HCT116 (cell line): ENCODE measurements at regions not wholly inside any gene's neighbourhood (a gene's known extent, or its start where the extent isn't known, plus 50 kb on each side); places are given as distances from the start of the nearest gene placed in this dataset.

Experiments
- ATAC-seq: fragments of 200-7000 bp; cut with Tn5 transposase; 2 replicates; pipeline ENCODE4 v1.9.1; 2020; ENCODE audit warnings: mild to moderate bottlenecking, moderate library complexity
- BruUV-seq: library from RNA; stranded (reverse); fragments of 400-500 nt; replicated peaks from 2 replicates; lab custom pipeline; 2021; lab: Mats Ljungman, UMichigan
- CTCF ChIA-PET: fragments of 300-600 bp; sonication (Branson Sonifier 250); formaldehyde crosslinking; loops from one replicate; lab custom pipeline; 2021; ENCODE audit warnings: antibody characterized with exemption; lab: Charles Lee
- POLR2A ChIA-PET: fragments of 300-600, 350-600 bp; sonication (Branson Sonifier 250); formaldehyde crosslinking; loops from one replicate; lab custom pipeline; 2021; ENCODE audit warnings: antibody characterized with exemption; lab: Charles Lee
- RAD21 ChIA-PET, 2 experiments: fragments of 300-600 bp; sonication (Branson Sonifier 250); formaldehyde crosslinking; loops; one replicate each; lab custom pipeline; 2023; ENCODE audit warnings: low total read pairs in 2 of 2; ENCODE audit not compliant: uncharacterized antibody in 2 of 2, unreplicated experiment in 2 of 2, low non-redundant PET in 1 of 2; lab: Charles Lee
- DNase-seq: peaks from one replicate; pipeline ENCODE4 v3.0.0-alpha.2; 2010; ENCODE audit warnings: low read depth, low spot score
- H2AFZ ChIP-seq: fragments of 200-600 bp; shearing (Covaris generic), sonication (generic); 2 replicates; pipeline ENCODE4 v1.6.1; 2017; ENCODE audit warnings: low read depth, mixed run types, mixed read lengths, antibody characterized with exemption, low read length; ENCODE audit not compliant: poor library complexity, severe bottlenecking
- H3K27ac ChIP-seq: 2 replicates; pipeline ENCODE4 v1.5.1; 2012; ENCODE audit warnings: low read depth, low read length
- H3K27me3 ChIP-seq: fragments of 200-600 bp; sonication (generic); 2 replicates; pipeline ENCODE4 v1.6.1; 2016; ENCODE audit warnings: mixed run types, low read length, mixed read lengths; ENCODE audit not compliant: insufficient read depth
- H3K36me3 ChIP-seq, 2 experiments: fragments of 200-500 bp in 1 of 2; fragments of 200-600 bp in 1 of 2; sonication (Bioruptor generic) in 1 of 2; sonication (generic) in 1 of 2; 2 replicates each; pipeline versions ENCODE4 v1.5.1 to v1.6.1; 2014 to 2016; ENCODE audit warnings: low read length in 2 of 2, inconsistent platforms in 1 of 2, mixed read lengths in 1 of 2, mixed run types in 1 of 2; ENCODE audit not compliant: insufficient read depth in 2 of 2, control insufficient read depth in 1 of 2
- H3K4me1 ChIP-seq, 2 experiments: fragments of 200-600 bp in 1 of 2; sonication (generic) in 1 of 2; 2 replicates each; pipeline versions ENCODE4 v1.5.1 to v1.6.1; 2012 to 2017; ENCODE audit warnings: low read length in 2 of 2, inconsistent platforms in 1 of 2, mild to moderate bottlenecking in 1 of 2, mixed read lengths in 1 of 2, mixed run types in 1 of 2, moderate library complexity in 1 of 2; ENCODE audit not compliant: insufficient read depth in 2 of 2, control insufficient read depth in 1 of 2
- H3K4me2 ChIP-seq: fragments of 200-600 bp; sonication (generic); 2 replicates; pipeline ENCODE4 v1.6.1; 2017; ENCODE audit warnings: mixed run types, low read length, mixed read lengths
- H3K4me3 ChIP-seq, 2 experiments: fragments of 200-600 bp in 1 of 2; sonication (generic) in 1 of 2; replicated peaks in 1 of 2; 2 replicates each; pipeline ENCODE4 v1.5.1; 2011 to 2016; ENCODE audit warnings: low read length in 2 of 2, control low read depth in 1 of 2, low read depth in 1 of 2, mild to moderate bottlenecking in 1 of 2, mixed read lengths in 1 of 2, mixed run types in 1 of 2
- H3K79me2 ChIP-seq: fragments of 200-600 bp; sonication (generic); 2 replicates; pipeline ENCODE4 v1.6.1; 2017; ENCODE audit warnings: mild to moderate bottlenecking, mixed run types, low read length, moderate library complexity, mixed read lengths; ENCODE audit not compliant: insufficient read depth
- H3K9ac ChIP-seq: fragments of 200-600 bp; sonication (generic); 2 replicates; pipeline ENCODE4 v1.6.1; 2016; ENCODE audit warnings: low read length, mixed read lengths
- H3K9me2 ChIP-seq: fragments of 200-600 bp; sonication (generic), shearing (Covaris generic); 2 replicates; pipeline ENCODE4 v1.6.1; 2017; ENCODE audit warnings: mixed run types, mild to moderate bottlenecking, moderate library complexity; ENCODE audit not compliant: insufficient read depth
- H3K9me3 ChIP-seq, 2 experiments: fragments of 200-500 bp in 1 of 2; fragments of 200-600 bp in 1 of 2; sonication (Bioruptor generic) in 1 of 2; sonication (generic) in 1 of 2; 2 replicates each; pipeline ENCODE4 v1.6.1; 2014 to 2017; ENCODE audit warnings: low read length in 2 of 2, mixed read lengths in 2 of 2, inconsistent platforms in 1 of 2, low read depth in 1 of 2, mild to moderate bottlenecking in 1 of 2, mixed run types in 1 of 2, moderate library complexity in 1 of 2; ENCODE audit not compliant: control insufficient read depth in 1 of 2, insufficient read depth in 1 of 2
- H4K20me1 ChIP-seq: fragments of 200-600 bp; sonication (generic), shearing (Covaris generic); 2 replicates; pipeline ENCODE4 v1.6.1; 2017; ENCODE audit warnings: mixed run types, mild to moderate bottlenecking, moderate library complexity; ENCODE audit not compliant: insufficient read depth
- CBX3 ChIP-seq: IDR thresholded peaks from 2 replicates; pipeline ENCODE4 v1.6.1; 2012; ENCODE audit warnings: low read depth
- CEBPB ChIP-seq: IDR thresholded peaks from 2 replicates; pipeline ENCODE4 v1.6.1; 2012; ENCODE audit warnings: low read depth
- CTCF ChIP-seq, 3 experiments: fragments of 200-600 bp in 1 of 3; sonication (generic) in 1 of 3; IDR thresholded peaks in 2 of 3; conservative IDR thresholded peaks in 1 of 3; 2 replicates each; pipeline ENCODE4 v1.5.1; 2012 to 2017; ENCODE audit warnings: low read depth in 2 of 3, low read length in 2 of 3, antibody characterized with exemption in 1 of 3, borderline replicate concordance in 1 of 3, control low read depth in 1 of 3, mild to moderate bottlenecking in 1 of 3, mixed read lengths in 1 of 3, mixed run types in 1 of 3, moderate library complexity in 1 of 3; ENCODE audit not compliant: insufficient read depth in 1 of 3
- EGR1 ChIP-seq: IDR thresholded peaks from 2 replicates; pipeline ENCODE4 v1.6.1; 2012; ENCODE audit warnings: low read depth
- ELF1 ChIP-seq: IDR thresholded peaks from 2 replicates; pipeline ENCODE4 v1.6.1; 2012; ENCODE audit warnings: low read depth, borderline replicate concordance
- EZH2phosphoT487 ChIP-seq: fragments of 200-600 bp; IDR thresholded peaks from 2 replicates; pipeline ENCODE4 v1.6.1; 2018; ENCODE audit warnings: antibody characterized with exemption, borderline replicate concordance
- FOSL1 ChIP-seq: IDR thresholded peaks from 2 replicates; pipeline ENCODE4 v1.6.1; 2012; ENCODE audit warnings: low read depth
- POLR2AphosphoS5 ChIP-seq: IDR thresholded peaks from 2 replicates; pipeline ENCODE4 v1.6.1; 2011; ENCODE audit warnings: mild to moderate bottlenecking, low read depth, low read length, moderate library complexity
- SP1 ChIP-seq: IDR thresholded peaks from 2 replicates; pipeline ENCODE4 v1.6.1; 2012; ENCODE audit warnings: low read depth
- YY1 ChIP-seq: IDR thresholded peaks from 2 replicates; pipeline ENCODE4 v1.6.1; 2011; ENCODE audit warnings: low read length, low read depth, moderate library complexity, mild to moderate bottlenecking; ENCODE audit not compliant: insufficient replicate concordance; ENCODE audit errors: extremely low read depth
- ZFX ChIP-seq: fragments of 450-650 bp; IDR thresholded peaks from 2 replicates; pipeline ENCODE4 v1.6.1; 2017
- ZNF274 ChIP-seq: fragments of 200-500 bp; sonication (Bioruptor generic); IDR thresholded peaks from 2 replicates; pipeline ENCODE4 v1.6.1; 2014; ENCODE audit warnings: mild to moderate bottlenecking, low read depth, low read length, inconsistent platforms
- intact Hi-C: fragments of 100-400 bp; cut with micrococcal nuclease; formaldehyde crosslinking; loops from 2 replicates; pipeline ENCODE4 v1.10.0; 2022
- TF ChIP-seq, protein P1 (sequence below): IDR thresholded peaks from 2 replicates; pipeline ENCODE4 v1.6.1; 2012; ENCODE audit warnings: low read depth

DNA sequence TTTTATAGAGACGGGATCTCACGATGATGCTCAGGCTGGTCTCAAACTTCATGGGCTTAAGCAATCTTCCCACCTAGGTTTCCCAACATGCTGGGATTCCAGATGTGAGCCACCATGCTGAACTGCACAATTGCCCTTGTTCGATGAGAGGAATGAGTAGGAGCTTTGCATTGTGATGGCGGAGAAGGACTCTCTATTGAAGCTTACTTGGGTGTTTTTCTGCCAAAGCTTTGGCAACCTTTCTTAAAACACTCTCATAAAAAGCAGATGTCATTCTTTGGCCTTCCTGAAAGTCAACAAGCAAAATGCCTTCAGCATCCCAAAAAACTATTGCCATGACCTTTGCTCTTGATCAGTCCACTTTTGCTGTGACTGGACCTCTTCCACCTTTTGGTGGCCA is 904.8 kb upstream of the TMEM132C start:
- intact Hi-C loops: no loop called here
- H3K36me3 ChIP-seq: no peaks in the 10 kb centered on the region
- no peaks in the 10 kb centered on the region for H3K9me2 ChIP-seq
- RAD21 ChIA-PET: interaction anchor here in 1 of 2 experiments (0.7 kb wide), 1 partner anchor 349 kb away, joined by 3 read pairs; no protein-coding TSS in a partner anchor
- TF ChIP-seq POLR2AphosphoS5: no peak
- no peak for TF ChIP-seq ZFX
- no peak for TF ChIP-seq ZNF274
- no peak for TF ChIP-seq CTCF (IDR thresholded peaks at IDR 0.05 in 2 of 3, conservative IDR thresholded peaks at IDR 0.05 in 1 of 3; ENCODE audit: borderline replicate concordance in 1 of 3, insufficient read depth in 1 of 3, low read depth in 2 of 3, low read length in 2 of 3)
- TF ChIP-seq YY1: no peak
- no peak for TF ChIP-seq SP1
- TF ChIP-seq, protein P1, sequence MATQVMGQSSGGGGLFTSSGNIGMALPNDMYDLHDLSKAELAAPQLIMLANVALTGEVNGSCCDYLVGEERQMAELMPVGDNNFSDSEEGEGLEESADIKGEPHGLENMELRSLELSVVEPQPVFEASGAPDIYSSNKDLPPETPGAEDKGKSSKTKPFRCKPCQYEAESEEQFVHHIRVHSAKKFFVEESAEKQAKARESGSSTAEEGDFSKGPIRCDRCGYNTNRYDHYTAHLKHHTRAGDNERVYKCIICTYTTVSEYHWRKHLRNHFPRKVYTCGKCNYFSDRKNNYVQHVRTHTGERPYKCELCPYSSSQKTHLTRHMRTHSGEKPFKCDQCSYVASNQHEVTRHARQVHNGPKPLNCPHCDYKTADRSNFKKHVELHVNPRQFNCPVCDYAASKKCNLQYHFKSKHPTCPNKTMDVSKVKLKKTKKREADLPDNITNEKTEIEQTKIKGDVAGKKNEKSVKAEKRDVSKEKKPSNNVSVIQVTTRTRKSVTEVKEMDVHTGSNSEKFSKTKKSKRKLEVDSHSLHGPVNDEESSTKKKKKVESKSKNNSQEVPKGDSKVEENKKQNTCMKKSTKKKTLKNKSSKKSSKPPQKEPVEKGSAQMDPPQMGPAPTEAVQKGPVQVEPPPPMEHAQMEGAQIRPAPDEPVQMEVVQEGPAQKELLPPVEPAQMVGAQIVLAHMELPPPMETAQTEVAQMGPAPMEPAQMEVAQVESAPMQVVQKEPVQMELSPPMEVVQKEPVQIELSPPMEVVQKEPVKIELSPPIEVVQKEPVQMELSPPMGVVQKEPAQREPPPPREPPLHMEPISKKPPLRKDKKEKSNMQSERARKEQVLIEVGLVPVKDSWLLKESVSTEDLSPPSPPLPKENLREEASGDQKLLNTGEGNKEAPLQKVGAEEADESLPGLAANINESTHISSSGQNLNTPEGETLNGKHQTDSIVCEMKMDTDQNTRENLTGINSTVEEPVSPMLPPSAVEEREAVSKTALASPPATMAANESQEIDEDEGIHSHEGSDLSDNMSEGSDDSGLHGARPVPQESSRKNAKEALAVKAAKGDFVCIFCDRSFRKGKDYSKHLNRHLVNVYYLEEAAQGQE: no peak
- no peak for TF ChIP-seq EGR1
- no peak for TF ChIP-seq FOSL1
- TF ChIP-seq CBX3: no peak
- TF ChIP-seq CEBPB: no peak
- TF ChIP-seq ELF1: no peak
- no peak for TF ChIP-seq EZH2phosphoT487
- H3K9me3 ChIP-seq: no peaks in the 10 kb centered on the region
- CTCF ChIA-PET: no interaction called here
- H3K4me1 ChIP-seq: no peaks in the 10 kb centered on the region
- no peak overlapping the region for H3K27ac ChIP-seq
- H2AFZ ChIP-seq: no peak overlapping the region
- H4K20me1 ChIP-seq: no peaks in the 10 kb centered on the region
- no peak overlapping the region for H3K4me3 ChIP-seq
- H3K4me2 ChIP-seq: no peak overlapping the region
- POLR2A ChIA-PET: no interaction called here
- H3K27me3 ChIP-seq: no peaks in the 10 kb centered on the region
- no peak overlapping the region for H3K9ac ChIP-seq
- no TSS peak for BruUV-seq
- H3K79me2 ChIP-seq: no peaks in the 10 kb centered on the region
- ATAC-seq (no peak), DNase-seq (no peak)
